ENCODE measurements at regions not wholly inside any gene's neighbourhood (a gene's known extent, or its start where the extent isn't known, plus 50 kb on each side); places are given as distances from the start of the nearest gene placed in this dataset.

GRCh38 chr6:111987295-111987694, 66.6 kb upstream of the CCN6 start:
- TF ChIP-seq, protein P1, sequence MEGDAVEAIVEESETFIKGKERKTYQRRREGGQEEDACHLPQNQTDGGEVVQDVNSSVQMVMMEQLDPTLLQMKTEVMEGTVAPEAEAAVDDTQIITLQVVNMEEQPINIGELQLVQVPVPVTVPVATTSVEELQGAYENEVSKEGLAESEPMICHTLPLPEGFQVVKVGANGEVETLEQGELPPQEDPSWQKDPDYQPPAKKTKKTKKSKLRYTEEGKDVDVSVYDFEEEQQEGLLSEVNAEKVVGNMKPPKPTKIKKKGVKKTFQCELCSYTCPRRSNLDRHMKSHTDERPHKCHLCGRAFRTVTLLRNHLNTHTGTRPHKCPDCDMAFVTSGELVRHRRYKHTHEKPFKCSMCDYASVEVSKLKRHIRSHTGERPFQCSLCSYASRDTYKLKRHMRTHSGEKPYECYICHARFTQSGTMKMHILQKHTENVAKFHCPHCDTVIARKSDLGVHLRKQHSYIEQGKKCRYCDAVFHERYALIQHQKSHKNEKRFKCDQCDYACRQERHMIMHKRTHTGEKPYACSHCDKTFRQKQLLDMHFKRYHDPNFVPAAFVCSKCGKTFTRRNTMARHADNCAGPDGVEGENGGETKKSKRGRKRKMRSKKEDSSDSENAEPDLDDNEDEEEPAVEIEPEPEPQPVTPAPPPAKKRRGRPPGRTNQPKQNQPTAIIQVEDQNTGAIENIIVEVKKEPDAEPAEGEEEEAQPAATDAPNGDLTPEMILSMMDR (IDR thresholded peaks at IDR 0.05): no peak
- no peak for TF ChIP-seq POLR2A (IDR thresholded peaks at IDR 0.05)

All from tibial nerve (tissue), 3 donors.